H9 (cell line): ENCODE measurements at regions not wholly inside any gene's neighbourhood (a gene's known extent, or its start where the extent isn't known, plus 50 kb on each side); places are given as distances from the start of the nearest gene placed in this dataset.

ENCODE experiments used
- DNase-seq: peaks from one replicate; pipeline ENCODE4 v3.0.0-alpha.2; 2017
- H2AFZ ChIP-seq: one replicate; pipeline ENCODE4 v1.6.1; 2013; ENCODE audit warnings: mild to moderate bottlenecking, low read length, control low read depth, moderate library complexity
- H2AK5ac ChIP-seq: 2 replicates; pipeline ENCODE4 v1.6.1; 2013; ENCODE audit warnings: low read length, control low read depth, mixed read lengths; ENCODE audit not compliant: insufficient read length
- H2BK120ac ChIP-seq: one replicate; pipeline ENCODE4 v1.6.1; 2013; ENCODE audit warnings: low read depth, mild to moderate bottlenecking, low read length, control low read depth, inconsistent platforms; ENCODE audit not compliant: poor library complexity, severe bottlenecking
- H2BK12ac ChIP-seq: 2 replicates; pipeline ENCODE4 v1.6.1; 2013; ENCODE audit warnings: low read length, control low read depth, mixed read lengths, low read depth; ENCODE audit not compliant: insufficient read length
- H2BK15ac ChIP-seq: 2 replicates; pipeline ENCODE4 v1.6.1; 2013; ENCODE audit warnings: low read depth, low read length, control low read depth
- H2BK20ac ChIP-seq: one replicate; pipeline ENCODE4 v1.6.1; 2013; ENCODE audit warnings: low read depth, mild to moderate bottlenecking, low read length, control low read depth, inconsistent platforms; ENCODE audit not compliant: poor library complexity, severe bottlenecking
- H2BK5ac ChIP-seq: 2 replicates; pipeline ENCODE4 v1.6.1; 2013; ENCODE audit warnings: low read length, control low read depth, mixed read lengths; ENCODE audit not compliant: insufficient read length
- H3K14ac ChIP-seq: 2 replicates; pipeline ENCODE4 v1.6.1; 2013; ENCODE audit warnings: low read length, control low read depth; ENCODE audit not compliant: insufficient read depth
- H3K18ac ChIP-seq: 2 replicates; pipeline ENCODE4 v1.6.1; 2013; ENCODE audit warnings: low read depth, mild to moderate bottlenecking, mixed read lengths, low read length, control low read depth; ENCODE audit not compliant: insufficient read length
- H3K23ac ChIP-seq: 2 replicates; pipeline ENCODE4 v1.6.1; 2013; ENCODE audit warnings: low read length, control low read depth, mixed read lengths, low read depth; ENCODE audit not compliant: insufficient read length
- H3K23me2 ChIP-seq: 2 replicates; pipeline ENCODE4 v1.6.1; 2013; ENCODE audit warnings: low read depth, mild to moderate bottlenecking, mixed read lengths, low read length, control low read depth; ENCODE audit not compliant: insufficient read length, poor library complexity, severe bottlenecking
- H3K27ac ChIP-seq: 2 replicates; pipeline ENCODE4 v1.5.1; 2013; ENCODE audit warnings: low read length, control low read depth, mixed read lengths, low read depth; ENCODE audit not compliant: insufficient read length
- H3K27me3 ChIP-seq: 2 replicates; pipeline ENCODE4 v1.6.1; 2013; ENCODE audit warnings: low read length, control low read depth, inconsistent platforms; ENCODE audit not compliant: insufficient read depth
- H3K4ac ChIP-seq: 2 replicates; pipeline ENCODE4 v1.6.1; 2013; ENCODE audit warnings: low read depth, mild to moderate bottlenecking, control low read depth, inconsistent platforms, low read length, moderate library complexity
- H3K4me1 ChIP-seq: 2 replicates; pipeline ENCODE4 v1.6.1; 2013; ENCODE audit warnings: low read length, control low read depth, inconsistent platforms; ENCODE audit not compliant: insufficient read depth
- H3K4me2 ChIP-seq: 2 replicates; pipeline ENCODE4 v1.6.1; 2013; ENCODE audit warnings: low read length, control low read depth, mixed read lengths; ENCODE audit not compliant: insufficient read length, insufficient read depth
- H3K56ac ChIP-seq: 2 replicates; pipeline ENCODE4 v1.6.1; 2013; ENCODE audit warnings: low read depth, mild to moderate bottlenecking, mixed read lengths, low read length, control low read depth; ENCODE audit not compliant: insufficient read length
- H3K79me1 ChIP-seq: 2 replicates; pipeline ENCODE4 v1.6.1; 2013; ENCODE audit warnings: low read depth, mild to moderate bottlenecking, moderate library complexity, low read length, control low read depth, inconsistent platforms; ENCODE audit not compliant: insufficient read depth, poor library complexity, severe bottlenecking
- H3K79me2 ChIP-seq: 2 replicates; pipeline ENCODE4 v1.6.1; 2013; ENCODE audit warnings: low read length, control low read depth, inconsistent platforms; ENCODE audit not compliant: insufficient read depth
- H3K9ac ChIP-seq: 2 replicates; pipeline ENCODE4 v1.6.1; 2013; ENCODE audit warnings: low read length, control low read depth, mixed read lengths; ENCODE audit not compliant: insufficient read length; ENCODE audit errors: extremely low read depth
- H3K9me3 ChIP-seq: one replicate; pipeline ENCODE4 v1.6.1; 2013; ENCODE audit warnings: low read depth, low read length, inconsistent platforms; ENCODE audit not compliant: control insufficient read depth
- H3T11ph ChIP-seq: one replicate; pipeline ENCODE4 v1.6.1; 2013; ENCODE audit warnings: mild to moderate bottlenecking, low read length, control low read depth, inconsistent platforms
- H4K20me1 ChIP-seq: one replicate; pipeline ENCODE4 v1.6.1; 2013; ENCODE audit not compliant: control insufficient read depth, insufficient read length, insufficient read depth
- H4K5ac ChIP-seq: 2 replicates; pipeline ENCODE4 v1.6.1; 2013; ENCODE audit warnings: low read depth, mild to moderate bottlenecking, mixed read lengths, low read length, control low read depth; ENCODE audit not compliant: insufficient read length
- H4K8ac ChIP-seq: replicated peaks from 2 replicates; pipeline ENCODE4 v1.6.1; 2013; ENCODE audit warnings: low read length, control low read depth, mixed read lengths, low read depth; ENCODE audit not compliant: insufficient read length
- H4K91ac ChIP-seq: 2 replicates; pipeline ENCODE4 v1.6.1; 2013; ENCODE audit warnings: low read depth, mild to moderate bottlenecking, moderate library complexity, mixed read lengths, low read length, control low read depth; ENCODE audit not compliant: insufficient read length
- H3K27ac Mint-ChIP-seq, 3 experiments: 2 replicates in 2 of 3; 3 replicates in 1 of 3; pipeline ENCODE4 v1.8.0; 2020 to 2021; ENCODE audit warnings: mixed read lengths in 3 of 3, mild to moderate bottlenecking in 1 of 3, moderate library complexity in 1 of 3
- H3K27me3 Mint-ChIP-seq: 2 replicates; pipeline ENCODE4 v1.8.0; 2021; ENCODE audit warnings: low read depth, mild to moderate bottlenecking, moderate library complexity, mixed read lengths
- H3K36me3 Mint-ChIP-seq, 3 experiments: 2 replicates in 2 of 3; 3 replicates in 1 of 3; pipeline ENCODE4 v1.8.0; 2020 to 2021; ENCODE audit warnings: low read depth in 3 of 3, mixed read lengths in 3 of 3; ENCODE audit not compliant: insufficient read depth in 1 of 3
- H3K4me1 Mint-ChIP-seq, 2 experiments: 2 replicates each; pipeline ENCODE4 v1.8.0; 2020; ENCODE audit warnings: mixed read lengths in 2 of 2
- H3K4me3 Mint-ChIP-seq, 2 experiments: 2 replicates in 1 of 2; 3 replicates in 1 of 2; pipeline ENCODE4 v1.8.0; 2020 to 2021; ENCODE audit warnings: mild to moderate bottlenecking in 2 of 2, mixed read lengths in 2 of 2, moderate library complexity in 1 of 2
- H3K9me3 Mint-ChIP-seq, 2 experiments: 2 replicates in 1 of 2; 3 replicates in 1 of 2; pipeline ENCODE4 v1.8.0; 2020; ENCODE audit warnings: mild to moderate bottlenecking in 2 of 2, mixed read lengths in 2 of 2, moderate library complexity in 1 of 2
- CTCF ChIP-seq: fragments of 200-600 bp; sonication (generic); conservative IDR thresholded peaks from 3 replicates; pipeline ENCODE4 v1.8.0; 2021; ENCODE audit warnings: antibody characterized with exemption, mild to moderate bottlenecking
- WGBS: extraction: QIAGEN DNeasy Blood & Tissue Kit; methylation state at CpG from one replicate; pipeline ENCODE4 v1.1.7; 2013; ENCODE audit warnings: missing lambda C conversion rate, low lambda C conversion rate, mixed read lengths; ENCODE audit not compliant: insufficient read length; ENCODE audit errors: extremely low coverage; 5-methylcytosine and 5-hydroxymethylcytosine counted together

GRCh38 chr11:30758946-30759504, 172.9 kb upstream of the MPPED2 start:
- no peak overlapping the region for H3K14ac ChIP-seq
- H4K20me1 ChIP-seq: no peaks in the 10 kb centered on the region
- Mint-ChIP-seq H3K27me3 (peaks cover 2% of the 10 kb centered on the region; the same call in 1 of the 2 replicates), H3K4me3 (no peak overlapping the region), H3K9me3 (peaks cover 13 to 20% of the 10 kb centered on the region in 2 experiments), H3K4me1 (no peaks in the 10 kb centered on the region), H3K36me3 (peaks cover 0 to 15% (median 5%) of the 10 kb centered on the region in 3 experiments; a peak in 3 of 7 replicates), H3K27ac (0 out of 7 replicates have a peak overlapping the region, but pooled peaks of 1 of the 3 experiments have one; percentile 15)
- no peak overlapping the region for H2BK20ac ChIP-seq
- no peak for TF ChIP-seq CTCF
- no peak overlapping the region for H3K56ac ChIP-seq
- H2BK5ac ChIP-seq: no peak overlapping the region
- H3T11ph ChIP-seq: no peak overlapping the region
- H3K23ac ChIP-seq: no peak overlapping the region
- no peak overlapping the region for H4K91ac ChIP-seq
- H3K4me2 ChIP-seq: no peak overlapping the region
- H3K4ac ChIP-seq: no peak overlapping the region
- H3K9me3 ChIP-seq: no peaks in the 10 kb centered on the region
- H3K27ac ChIP-seq: no peak overlapping the region
- H2BK15ac ChIP-seq: no peak overlapping the region
- no peaks in the 10 kb centered on the region for H3K79me2 ChIP-seq
- no peaks in the 10 kb centered on the region for H3K79me1 ChIP-seq
- H2BK12ac ChIP-seq: no peak overlapping the region
- no peaks in the 10 kb centered on the region for H3K4me1 ChIP-seq
- no CpG with 5 or more reads among the region's 11 CpGs for whole genome bisulfite sequencing
- H4K5ac ChIP-seq: no peak overlapping the region
- no peak overlapping the region for H4K8ac ChIP-seq
- DNase-seq: no peak
- H3K9ac ChIP-seq: no peak overlapping the region
- H2AFZ ChIP-seq: no peak overlapping the region
- H3K27me3 ChIP-seq: no peaks in the 10 kb centered on the region
- H2AK5ac ChIP-seq: no peak overlapping the region
- H2BK120ac ChIP-seq: no peak overlapping the region
- H3K18ac ChIP-seq: no peak overlapping the region
- H3K23me2 ChIP-seq: no peaks in the 10 kb centered on the region
